Ishikawa (cell line): ENCODE measurements at regions not wholly inside any gene's neighbourhood (a gene's known extent, or its start where the extent isn't known, plus 50 kb on each side); places are given as distances from the start of the nearest gene placed in this dataset.

Source experiments
- CEBPB ChIP-seq: IDR thresholded peaks from 2 replicates; pipeline ENCODE4 v1.6.1; 2012
- CREB1 ChIP-seq: IDR thresholded peaks from 2 replicates; pipeline ENCODE4 v1.6.1; 2012; ENCODE audit warnings: low read depth
- EGR1 ChIP-seq: IDR thresholded peaks from 2 replicates; pipeline ENCODE4 v1.6.1; 2012
- EP300 ChIP-seq: IDR thresholded peaks from 2 replicates; pipeline ENCODE4 v1.6.1; 2012; ENCODE audit warnings: borderline replicate concordance
- FOXM1 ChIP-seq: IDR thresholded peaks from 2 replicates; pipeline ENCODE4 v1.6.1; 2012; ENCODE audit warnings: low read depth, borderline replicate concordance
- MAX ChIP-seq: IDR thresholded peaks from 2 replicates; pipeline ENCODE4 v1.6.1; 2012
- NFIC ChIP-seq: IDR thresholded peaks from 2 replicates; pipeline ENCODE4 v1.6.1; 2012
- RAD21 ChIP-seq: IDR thresholded peaks from 2 replicates; pipeline ENCODE4 v1.6.1; 2012; ENCODE audit warnings: low read depth
- REST ChIP-seq: IDR thresholded peaks from 2 replicates; pipeline ENCODE4 v1.6.1; 2012; ENCODE audit warnings: low read depth, mild to moderate bottlenecking
- TAF1 ChIP-seq: IDR thresholded peaks from 2 replicates; pipeline ENCODE4 v1.6.1; 2012; ENCODE audit warnings: low read depth, mild to moderate bottlenecking
- TCF12 ChIP-seq: IDR thresholded peaks from 2 replicates; pipeline ENCODE4 v1.6.1; 2012; ENCODE audit warnings: low read depth
- TEAD4 ChIP-seq: IDR thresholded peaks from 2 replicates; pipeline ENCODE4 v1.6.1; 2012
- USF1 ChIP-seq: IDR thresholded peaks from 2 replicates; pipeline ENCODE4 v1.6.1; 2012
- YY1 ChIP-seq: IDR thresholded peaks from 2 replicates; pipeline ENCODE4 v1.6.1; 2012; ENCODE audit warnings: low read depth
- ZBTB7A ChIP-seq: IDR thresholded peaks from 2 replicates; pipeline ENCODE4 v1.6.1; 2012; ENCODE audit warnings: low read depth

- no peak for TF ChIP-seq MAX
- no peak for TF ChIP-seq EP300
These were observed 117.9 kb upstream of the RGMA start for GRCh38 chr15:93206893-93207292.

- TF ChIP-seq EP300 (no peak), EGR1 (no peak), TAF1 (no peak), CREB1 (no peak), TEAD4 (no peak), NFIC (no peak), TCF12 (no peak), ZBTB7A (no peak), YY1 (no peak)
These were observed 116.4 kb upstream of the RGMA start for GRCh38 chr15:93205413-93205812.

GRCh38 chr15:93203036-93203435 lies 114.0 kb upstream of the RGMA start:
- TF ChIP-seq TEAD4, result no peak
- TF ChIP-seq YY1, result no peak
- no peak for TF ChIP-seq RAD21
- no peak for TF ChIP-seq CEBPB
- TF ChIP-seq NFIC, result no peak
- TF ChIP-seq USF1, result no peak
- TF ChIP-seq ZBTB7A, result no peak
- TF ChIP-seq REST, result no peak
- TF ChIP-seq FOXM1, result no peak
- no peak for TF ChIP-seq EP300
- no peak for TF ChIP-seq MAX
- TF ChIP-seq EGR1, result no peak
- TF ChIP-seq CREB1, result no peak
- no peak for TF ChIP-seq TCF12
- TF ChIP-seq TAF1, result no peak

- TF ChIP-seq RAD21 (no peak), ZBTB7A (no peak), FOXM1 (no peak), TCF12 (no peak), REST (no peak), CREB1 (no peak)
These were observed 113.4 kb upstream of the RGMA start for GRCh38 chr15:93202405-93202804.

GRCh38 chr15:93201940-93202339 lies 112.9 kb upstream of the RGMA start:
- TF ChIP-seq ZBTB7A (no peak), MAX (no peak), EGR1 (no peak), YY1 (no peak), TAF1 (no peak), NFIC (no peak), USF1 (no peak), FOXM1 (no peak), CEBPB (no peak), RAD21 (no peak), EP300 (no peak), REST (no peak), CREB1 (no peak), TEAD4 (no peak), TCF12 (no peak)
